Neuron (in vitro differentiated cells): ENCODE measurements at regions not wholly inside any gene's neighbourhood (a gene's known extent, or its start where the extent isn't known, plus 50 kb on each side); places are given as distances from the start of the nearest gene placed in this dataset.
"Not testable (repeated sequence)": the region's sequence is repeated elsewhere in the genome, so short reads cannot be mapped to it uniquely, and the experiment has no call there.

ENCODE experiments used
- H2AFZ ChIP-seq: one replicate; pipeline ENCODE4 v1.6.1; 2013; ENCODE audit warnings: low read depth, mild to moderate bottlenecking, inconsistent platforms, low read length, moderate library complexity
- H3K27me3 ChIP-seq: one replicate; pipeline ENCODE4 v1.6.1; 2013; ENCODE audit warnings: low read length; ENCODE audit not compliant: insufficient read depth
- H3K36me3 ChIP-seq: one replicate; pipeline ENCODE4 v1.6.1; 2013; ENCODE audit warnings: low read length; ENCODE audit not compliant: insufficient read depth
- H3K4me1 ChIP-seq: one replicate; pipeline ENCODE4 v1.6.1; 2013; ENCODE audit warnings: low read length; ENCODE audit not compliant: insufficient read depth
- H3K4me3 ChIP-seq: 2 replicates; pipeline ENCODE4 v1.5.1; 2013; ENCODE audit warnings: mild to moderate bottlenecking, low read length, moderate library complexity
- H3K9me3 ChIP-seq: one replicate; pipeline ENCODE4 v1.6.1; 2013; ENCODE audit warnings: low read length

- H3K4me3 ChIP-seq: no peak overlapping the region
- no peaks in the 10 kb centered on the region for H3K36me3 ChIP-seq
- H2AFZ ChIP-seq: no peak overlapping the region
- no peaks in the 10 kb centered on the region for H3K27me3 ChIP-seq
- H3K9me3 ChIP-seq: no peaks in the 10 kb centered on the region
- no peaks in the 10 kb centered on the region for H3K4me1 ChIP-seq
These were observed 578.0 kb upstream of the GRM7 start for GRCh38 chr3:6282918-6283317.

GRCh38 chr3:6287088-6287875, 573.6 kb upstream of the GRM7 start:
- Histone ChIP-seq H3K36me3 (no peaks in the 10 kb centered on the region), H3K4me3 (no peak overlapping the region), H3K9me3 (no peaks in the 10 kb centered on the region), H3K4me1 (no peaks in the 10 kb centered on the region), H3K27me3 (no peaks in the 10 kb centered on the region), H2AFZ (no peak overlapping the region)

- H3K4me1 ChIP-seq: no peaks in the 10 kb centered on the region
- no peak overlapping the region for H2AFZ ChIP-seq
- H3K4me3 ChIP-seq: no peak overlapping the region
- no peaks in the 10 kb centered on the region for H3K27me3 ChIP-seq
- no peaks in the 10 kb centered on the region for H3K9me3 ChIP-seq
- no peaks in the 10 kb centered on the region for H3K36me3 ChIP-seq
These were observed 559.3 kb upstream of the GRM7 start for GRCh38 chr3:6301626-6302025.

- no peak overlapping the region for H2AFZ ChIP-seq
- H3K9me3 ChIP-seq: no peaks in the 10 kb centered on the region
- H3K27me3 ChIP-seq: no peaks in the 10 kb centered on the region
- H3K4me1 ChIP-seq: no peaks in the 10 kb centered on the region
- H3K4me3 ChIP-seq: no peak overlapping the region
- H3K36me3 ChIP-seq: no peaks in the 10 kb centered on the region
These were observed 545.0 kb upstream of the GRM7 start for GRCh38 chr3:6315906-6316305.

GRCh38 chr3:6321999-6322398, 538.9 kb upstream of the GRM7 start:
- Histone ChIP-seq H3K36me3 (no peaks in the 10 kb centered on the region), H3K4me3 (no peak overlapping the region), H3K27me3 (no peaks in the 10 kb centered on the region), H3K9me3 (no peaks in the 10 kb centered on the region), H2AFZ (no peak overlapping the region), H3K4me1 (no peaks in the 10 kb centered on the region)

- Histone ChIP-seq H3K9me3 (no peaks in the 10 kb centered on the region), H3K4me3 (no peak overlapping the region), H2AFZ (no peak overlapping the region), H3K27me3 (no peaks in the 10 kb centered on the region), H3K36me3 (no peaks in the 10 kb centered on the region), H3K4me1 (no peaks in the 10 kb centered on the region)
These were observed 534.1 kb upstream of the GRM7 start for GRCh38 chr3:6326771-6327170.

- not testable (repeated sequence) for H3K27me3 ChIP-seq, H3K9me3 ChIP-seq, H3K36me3 ChIP-seq, H3K4me3 ChIP-seq, H3K4me1 ChIP-seq, H2AFZ ChIP-seq
These were observed 520.0 kb upstream of the GRM7 start for GRCh38 chr3:6340980-6341325.

- Histone ChIP-seq H3K4me3 (no peak overlapping the region), H2AFZ (no peak overlapping the region), H3K9me3 (no peaks in the 10 kb centered on the region), H3K4me1 (no peaks in the 10 kb centered on the region), H3K36me3 (no peaks in the 10 kb centered on the region), H3K27me3 (no peaks in the 10 kb centered on the region)
These were observed 509.2 kb upstream of the GRM7 start for GRCh38 chr3:6351752-6352151.

GRCh38 chr3:6354653-6355052, 506.3 kb upstream of the GRM7 start:
- Histone ChIP-seq H3K36me3 (no peaks in the 10 kb centered on the region), H3K27me3 (no peaks in the 10 kb centered on the region), H2AFZ (no peak overlapping the region), H3K4me1 (no peaks in the 10 kb centered on the region), H3K4me3 (no peak overlapping the region), H3K9me3 (no peaks in the 10 kb centered on the region)

- Histone ChIP-seq H3K27me3 (no peaks in the 10 kb centered on the region), H2AFZ (no peak overlapping the region), H3K4me1 (no peaks in the 10 kb centered on the region), H3K36me3 (no peaks in the 10 kb centered on the region), H3K4me3 (no peak overlapping the region), H3K9me3 (no peaks in the 10 kb centered on the region)
These were observed 498.5 kb upstream of the GRM7 start for GRCh38 chr3:6362406-6362805.

- Histone ChIP-seq H3K9me3 (no peaks in the 10 kb centered on the region), H2AFZ (no peak overlapping the region), H3K27me3 (no peaks in the 10 kb centered on the region), H3K4me3 (no peak overlapping the region), H3K36me3 (no peaks in the 10 kb centered on the region), H3K4me1 (no peaks in the 10 kb centered on the region)
These were observed 493.7 kb upstream of the GRM7 start for GRCh38 chr3:6367171-6367570.

- no peak overlapping the region for H2AFZ ChIP-seq
- H3K9me3 ChIP-seq: no peaks in the 10 kb centered on the region
- no peaks in the 10 kb centered on the region for H3K4me1 ChIP-seq
- H3K4me3 ChIP-seq: no peak overlapping the region
- no peaks in the 10 kb centered on the region for H3K36me3 ChIP-seq
- H3K27me3 ChIP-seq: no peaks in the 10 kb centered on the region
These were observed 468.8 kb upstream of the GRM7 start for GRCh38 chr3:6392123-6392522.

GRCh38 chr3:6394944-6395343, 466.0 kb upstream of the GRM7 start:
- H3K36me3 ChIP-seq: no peaks in the 10 kb centered on the region
- no peaks in the 10 kb centered on the region for H3K4me1 ChIP-seq
- no peak overlapping the region for H3K4me3 ChIP-seq
- no peak overlapping the region for H2AFZ ChIP-seq
- H3K27me3 ChIP-seq: no peaks in the 10 kb centered on the region
- H3K9me3 ChIP-seq: no peaks in the 10 kb centered on the region

- Histone ChIP-seq H2AFZ (no peak overlapping the region), H3K4me3 (no peak overlapping the region), H3K4me1 (no peaks in the 10 kb centered on the region), H3K36me3 (no peaks in the 10 kb centered on the region), H3K27me3 (no peaks in the 10 kb centered on the region), H3K9me3 (no peaks in the 10 kb centered on the region)
These were observed 464.3 kb upstream of the GRM7 start for GRCh38 chr3:6396631-6397030.
